Coronary artery (tissue), 2 donors: ENCODE measurements at regions not wholly inside any gene's neighbourhood (a gene's known extent, or its start where the extent isn't known, plus 50 kb on each side); places are given as distances from the start of the nearest gene placed in this dataset.

ENCODE experiments used
- DNase-seq: peaks from one replicate; pipeline ENCODE4 v3.0.0-alpha.2; 2017; ENCODE audit warnings: low spot score
- H3K27ac ChIP-seq, 2 donors: fragments of 200-600 bp; sonication (generic); one replicate each; pipeline ENCODE4 v1.5.1; 2016 to 2019
- H3K4me3 ChIP-seq: fragments of 200-600 bp; sonication (generic); 2 replicates; pipeline ENCODE4 v1.5.1; 2016; ENCODE audit warnings: mild to moderate bottlenecking, moderate library complexity
- TF ChIP-seq, protein P1 (sequence below): fragments of 200-600 bp; sonication (generic); IDR thresholded peaks from one replicate; pipeline ENCODE4 v1.5.1; 2019; ENCODE audit warnings: antibody characterized with exemption

DNA sequence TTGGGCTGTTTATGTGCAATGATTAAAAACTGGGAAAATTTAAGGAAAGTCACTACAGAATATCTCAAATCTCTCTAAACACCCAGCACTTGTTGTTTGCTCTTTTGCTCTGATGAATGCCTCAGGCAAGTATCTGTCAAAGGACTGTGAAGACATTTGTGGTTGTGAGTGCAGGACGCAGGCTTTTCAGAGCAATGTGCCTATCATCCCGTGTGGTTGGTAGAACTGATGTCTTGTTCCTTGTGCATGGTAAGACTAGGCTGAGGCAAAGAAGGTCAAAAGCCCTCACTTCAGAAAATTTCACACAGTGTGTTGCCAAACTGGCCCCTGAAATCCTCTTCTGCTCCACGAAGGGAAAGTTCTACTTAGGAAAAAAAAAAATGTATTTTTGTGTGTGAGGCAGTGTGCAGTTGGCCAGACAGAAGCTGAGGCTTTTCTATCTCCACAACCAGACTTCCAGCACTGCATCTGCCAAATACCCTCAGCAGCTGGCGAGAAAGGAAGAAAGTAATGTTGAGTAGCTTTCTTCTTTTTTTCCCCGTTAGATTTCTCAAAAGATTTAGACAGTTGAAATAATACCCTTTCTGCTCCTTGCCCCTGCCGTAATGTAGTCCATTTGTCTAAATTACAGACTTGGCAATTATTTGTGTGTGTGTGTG is 1103.1 kb downstream of the VRK1 start:
- DNase-seq = no peak
- Histone ChIP-seq H3K4me3 (no peak overlapping the region), H3K27ac (no peak overlapping the region)
- TF ChIP-seq, protein P1, sequence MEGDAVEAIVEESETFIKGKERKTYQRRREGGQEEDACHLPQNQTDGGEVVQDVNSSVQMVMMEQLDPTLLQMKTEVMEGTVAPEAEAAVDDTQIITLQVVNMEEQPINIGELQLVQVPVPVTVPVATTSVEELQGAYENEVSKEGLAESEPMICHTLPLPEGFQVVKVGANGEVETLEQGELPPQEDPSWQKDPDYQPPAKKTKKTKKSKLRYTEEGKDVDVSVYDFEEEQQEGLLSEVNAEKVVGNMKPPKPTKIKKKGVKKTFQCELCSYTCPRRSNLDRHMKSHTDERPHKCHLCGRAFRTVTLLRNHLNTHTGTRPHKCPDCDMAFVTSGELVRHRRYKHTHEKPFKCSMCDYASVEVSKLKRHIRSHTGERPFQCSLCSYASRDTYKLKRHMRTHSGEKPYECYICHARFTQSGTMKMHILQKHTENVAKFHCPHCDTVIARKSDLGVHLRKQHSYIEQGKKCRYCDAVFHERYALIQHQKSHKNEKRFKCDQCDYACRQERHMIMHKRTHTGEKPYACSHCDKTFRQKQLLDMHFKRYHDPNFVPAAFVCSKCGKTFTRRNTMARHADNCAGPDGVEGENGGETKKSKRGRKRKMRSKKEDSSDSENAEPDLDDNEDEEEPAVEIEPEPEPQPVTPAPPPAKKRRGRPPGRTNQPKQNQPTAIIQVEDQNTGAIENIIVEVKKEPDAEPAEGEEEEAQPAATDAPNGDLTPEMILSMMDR = no peak

DNA sequence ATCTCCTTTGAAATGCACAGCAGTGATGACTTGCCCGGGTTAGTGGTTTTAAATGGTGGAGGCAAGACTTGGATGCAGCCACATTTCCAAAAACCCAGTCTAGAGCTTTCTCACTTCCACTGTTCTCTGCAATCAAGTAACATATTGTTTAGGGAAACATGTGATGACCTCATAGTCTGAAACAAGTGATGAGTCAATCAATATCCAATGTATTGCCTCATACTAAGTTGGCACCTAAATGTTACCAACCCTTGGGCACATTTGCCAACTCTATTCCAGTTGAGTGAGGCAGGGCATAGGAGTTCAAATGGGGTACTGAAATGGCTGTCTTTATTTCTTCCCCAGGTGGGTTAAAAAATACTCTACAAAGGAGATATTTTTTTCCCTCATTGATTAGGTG is 1105.4 kb downstream of the VRK1 start:
- H3K4me3 ChIP-seq = no peak overlapping the region
- no peak overlapping the region for H3K27ac ChIP-seq
- DNase-seq = no peak
- TF ChIP-seq, protein P1 = no peak

DNA sequence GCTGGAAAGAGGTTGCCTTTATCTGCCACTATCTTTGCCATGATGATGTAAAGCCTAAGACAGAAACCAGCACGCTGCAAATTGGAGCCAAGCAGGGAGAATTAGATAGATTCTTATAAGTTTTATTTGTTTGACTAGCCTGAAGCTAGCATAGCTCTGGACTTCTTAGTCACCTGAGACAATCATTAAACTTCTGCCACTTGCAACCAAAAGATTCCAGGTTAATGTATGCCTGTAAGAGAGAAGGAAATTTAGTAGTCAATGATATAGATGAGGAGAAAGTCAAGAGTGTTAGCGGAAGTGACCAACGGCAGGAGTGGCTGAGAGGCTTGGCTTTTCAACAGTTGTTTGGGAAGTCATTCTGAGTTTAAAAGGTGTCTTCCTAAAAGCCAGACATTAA is 1106.6 kb downstream of the VRK1 start:
- H3K4me3 ChIP-seq = no peak overlapping the region
- DNase-seq = no peak
- TF ChIP-seq, protein P1 = no peak

DNA sequence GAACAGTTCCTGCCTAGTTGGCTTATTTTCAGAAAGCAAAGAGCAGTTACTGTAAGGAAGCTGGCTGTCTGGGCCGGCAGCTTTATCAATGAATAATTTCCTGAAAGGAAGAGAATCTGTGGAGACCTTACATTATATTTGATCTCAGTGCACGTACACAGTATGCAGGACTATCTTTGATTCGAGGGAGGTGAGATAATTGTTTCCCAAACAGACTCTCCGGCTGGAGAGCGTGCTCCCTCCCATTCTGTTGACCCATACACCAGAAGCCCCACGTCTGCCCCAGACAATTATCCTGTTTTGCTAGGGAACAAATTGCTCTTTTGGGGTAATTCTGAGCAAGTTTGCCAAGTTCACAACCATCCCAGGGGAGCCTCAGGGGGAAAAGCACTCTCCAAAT is 1115.0 kb downstream of the VRK1 start:
- no peak for DNase-seq
- no peak overlapping the region for H3K27ac ChIP-seq
- TF ChIP-seq, protein P1 = no peak

More for the DNA sequence above, 1106.6 kb downstream of the VRK1 start:
- no peak overlapping the region for H3K27ac ChIP-seq

DNA sequence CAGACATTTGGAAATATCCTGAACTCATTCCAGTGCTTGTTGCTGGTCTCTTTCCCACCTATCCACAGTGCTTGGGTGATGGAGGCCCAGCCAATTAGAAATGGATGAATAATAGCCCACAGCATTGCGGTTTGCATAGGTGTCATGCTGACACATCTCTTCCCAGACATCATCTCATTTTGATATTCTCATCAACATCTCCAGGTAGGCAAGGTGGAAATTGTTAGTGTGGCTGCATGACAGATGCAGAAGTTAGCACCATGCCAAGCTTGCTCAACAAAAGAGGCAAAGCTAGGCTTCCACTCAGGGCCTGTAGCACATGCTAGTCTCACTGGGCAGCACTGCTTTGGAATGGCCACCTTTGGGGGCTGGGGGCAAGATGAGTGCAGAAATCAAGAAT is 1118.9 kb downstream of the VRK1 start:
- TF ChIP-seq, protein P1 = no peak
- Histone ChIP-seq H3K27ac (no peak overlapping the region), H3K4me3 (no peak overlapping the region)
- DNase-seq = no peak

More for the DNA sequence above, 1115.0 kb downstream of the VRK1 start:
- no peak overlapping the region for H3K4me3 ChIP-seq

DNA sequence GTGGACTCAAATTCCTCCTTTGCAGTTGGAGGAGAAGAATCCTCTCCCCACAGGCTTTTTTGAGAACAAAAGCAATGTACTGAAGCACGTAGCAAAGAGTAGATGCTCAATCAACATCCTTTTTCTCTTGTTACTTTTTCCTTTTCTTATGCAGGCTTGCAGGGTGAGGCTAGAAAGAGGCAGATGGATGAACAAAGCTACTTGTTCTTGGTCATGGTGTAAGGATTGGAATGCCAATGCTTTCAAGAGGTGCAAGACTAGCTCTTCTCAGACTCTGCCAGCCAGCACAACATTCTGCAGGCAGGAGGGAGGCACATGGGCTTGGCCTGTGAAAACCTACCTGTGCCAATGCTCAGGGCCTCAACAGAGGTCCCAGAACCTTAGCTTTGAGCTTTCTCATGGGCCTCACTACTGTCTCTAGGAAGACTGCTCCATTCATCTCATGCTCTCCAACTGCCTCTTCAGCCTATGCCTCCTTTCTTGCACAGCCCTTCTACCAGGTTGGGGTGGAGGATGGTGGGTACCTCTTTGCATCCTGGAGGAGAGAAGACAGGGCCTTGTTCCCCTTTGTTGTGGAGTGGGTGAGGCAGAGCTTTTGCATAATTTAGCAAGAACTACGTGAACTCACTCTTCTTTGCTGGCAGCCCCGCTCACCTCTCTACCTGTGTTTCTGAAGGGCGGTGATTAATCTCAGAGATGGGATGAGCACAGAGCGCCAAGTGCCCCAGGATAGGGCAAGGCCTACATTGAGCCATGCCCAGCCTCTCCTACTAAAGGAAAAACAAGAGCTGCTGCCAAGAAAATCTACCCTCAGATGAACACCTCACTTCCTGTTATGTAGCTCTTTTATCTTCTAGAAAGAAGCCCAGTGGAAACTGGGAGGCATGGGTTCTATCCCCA is 1119.7 kb downstream of the VRK1 start:
- Histone ChIP-seq H3K27ac (no peak overlapping the region), H3K4me3 (no peak overlapping the region)
- DNase-seq = no peak
- TF ChIP-seq, protein P1 = no peak
